HG02642 (cell line): ENCODE measurements at regions not wholly inside any gene's neighbourhood (a gene's known extent, or its start where the extent isn't known, plus 50 kb on each side); places are given as distances from the start of the nearest gene placed in this dataset.
"Not testable (repeated sequence)": the region's sequence is repeated elsewhere in the genome, so short reads cannot be mapped to it uniquely, and the experiment has no call there.

ENCODE experiments used
- ATAC-seq: cut with Tn5 transposase; IDR thresholded peaks from one replicate; pipeline ENCODE4 v1.9.1; 2021; ENCODE audit warnings: mild to moderate bottlenecking; ENCODE audit not compliant: unreplicated experiment, poor library complexity

DNA sequence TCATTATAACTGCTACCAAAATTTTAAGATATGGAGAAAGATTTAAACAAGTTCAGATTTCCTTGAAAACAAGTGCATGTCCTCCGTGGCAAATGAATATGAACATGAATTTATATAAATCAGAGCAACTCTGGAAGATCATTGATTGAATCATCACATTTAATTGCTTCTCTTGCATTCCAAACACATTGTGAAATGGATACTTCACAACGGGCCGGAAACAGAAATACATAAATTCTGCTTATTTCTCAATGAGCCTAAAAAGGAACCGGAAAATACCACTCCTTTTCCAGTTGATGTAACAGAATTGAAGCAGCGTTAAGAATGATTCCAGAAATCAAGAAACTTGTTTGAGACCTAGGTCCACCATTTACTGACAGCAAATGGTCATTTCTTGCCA is 134.6 kb upstream of the BTN3A2 start:
- ATAC-seq, result no peak

DNA sequence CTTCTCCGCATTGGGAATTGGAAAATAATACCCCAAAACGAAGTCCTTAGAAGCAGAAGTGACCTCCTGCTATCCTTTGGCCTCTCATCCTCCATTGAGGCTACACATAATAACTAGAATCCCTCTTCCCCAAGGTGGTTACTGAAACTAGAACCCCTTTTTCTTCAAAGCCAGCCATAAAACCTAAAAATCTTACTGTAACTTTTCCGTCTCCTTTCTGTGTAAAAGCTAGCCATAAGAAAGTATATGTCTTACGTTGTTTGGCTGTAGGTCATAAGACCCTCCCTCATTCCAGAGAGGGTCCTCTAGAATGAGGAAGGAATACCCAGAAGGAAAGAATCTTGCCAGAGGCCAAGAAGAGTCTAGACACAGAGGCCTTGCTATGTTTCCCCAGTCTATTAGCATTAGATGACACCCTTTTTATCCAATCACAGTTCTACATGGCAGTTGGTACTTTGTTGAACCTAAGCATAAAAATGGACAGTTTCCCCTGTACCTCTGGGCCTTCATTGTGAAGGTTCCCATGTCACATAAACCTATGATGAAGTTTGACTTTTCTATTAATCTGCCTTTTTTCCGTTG is 133.9 kb upstream of the BTN3A2 start:
- ATAC-seq, result no peak

DNA sequence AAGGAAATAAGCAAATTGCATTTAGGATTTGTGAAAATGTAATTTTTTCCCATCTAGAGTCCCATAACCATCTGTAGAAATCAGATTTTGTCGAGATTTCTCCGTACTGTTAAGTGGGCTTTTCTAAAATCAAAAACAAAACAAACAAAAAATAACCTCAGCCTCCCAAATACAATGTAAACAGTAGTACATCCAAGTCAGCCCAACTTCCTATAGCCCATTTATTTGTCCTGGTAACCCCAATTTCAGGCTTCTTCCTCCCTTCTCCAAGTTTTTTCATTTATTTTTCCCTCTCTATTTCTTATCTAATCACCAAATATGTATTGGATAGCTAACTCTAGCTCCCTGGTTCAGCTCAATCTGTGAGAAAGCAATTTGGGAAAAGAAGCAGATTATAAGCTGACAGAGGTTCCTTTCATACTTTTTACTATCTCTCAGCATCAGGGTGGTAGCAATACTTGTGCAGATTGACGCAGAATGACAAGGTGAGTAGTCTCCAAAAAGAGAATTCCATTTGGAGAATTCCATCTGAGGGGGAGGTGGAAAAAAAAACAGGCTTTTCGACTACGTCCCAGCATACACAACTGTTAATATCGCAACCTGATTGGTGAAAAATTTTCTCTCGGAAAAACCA is 132.6 kb upstream of the BTN3A2 start:
- no peak for ATAC-seq

DNA sequence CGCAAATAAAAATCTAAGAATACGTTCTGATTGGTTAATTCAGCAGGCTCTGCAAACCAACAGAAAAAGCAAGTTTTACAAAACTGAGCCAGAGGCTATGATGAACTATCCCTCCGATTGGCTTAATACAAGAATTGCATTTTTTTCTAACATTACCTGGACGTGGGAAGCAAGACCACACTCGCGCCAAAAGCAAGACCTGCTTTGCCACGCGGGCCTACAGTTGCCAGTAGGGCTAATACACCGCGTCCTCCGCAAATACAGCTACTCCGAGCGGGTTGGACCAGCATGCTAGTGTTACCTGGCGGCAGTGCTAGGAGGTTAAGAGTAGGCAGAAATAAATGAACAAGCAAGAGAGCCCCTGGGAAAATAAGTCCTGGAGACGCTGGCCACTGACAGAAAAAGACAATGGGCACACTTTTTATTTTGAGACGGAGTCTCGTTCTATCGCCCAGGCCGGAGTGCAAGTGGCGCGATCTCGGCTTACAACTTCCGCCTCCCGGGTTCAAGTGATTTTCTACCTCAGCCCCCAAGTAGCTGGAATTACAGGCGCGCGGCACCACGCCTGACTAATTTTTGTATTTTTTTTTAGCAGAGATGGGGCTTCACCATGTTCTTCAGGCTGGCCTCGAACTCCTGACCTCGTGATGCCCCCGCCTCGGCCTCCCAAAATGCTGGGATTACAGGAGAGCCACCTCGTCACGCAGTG is 131.9 kb upstream of the BTN3A2 start:
- peak; percentile 19 for ATAC-seq

DNA sequence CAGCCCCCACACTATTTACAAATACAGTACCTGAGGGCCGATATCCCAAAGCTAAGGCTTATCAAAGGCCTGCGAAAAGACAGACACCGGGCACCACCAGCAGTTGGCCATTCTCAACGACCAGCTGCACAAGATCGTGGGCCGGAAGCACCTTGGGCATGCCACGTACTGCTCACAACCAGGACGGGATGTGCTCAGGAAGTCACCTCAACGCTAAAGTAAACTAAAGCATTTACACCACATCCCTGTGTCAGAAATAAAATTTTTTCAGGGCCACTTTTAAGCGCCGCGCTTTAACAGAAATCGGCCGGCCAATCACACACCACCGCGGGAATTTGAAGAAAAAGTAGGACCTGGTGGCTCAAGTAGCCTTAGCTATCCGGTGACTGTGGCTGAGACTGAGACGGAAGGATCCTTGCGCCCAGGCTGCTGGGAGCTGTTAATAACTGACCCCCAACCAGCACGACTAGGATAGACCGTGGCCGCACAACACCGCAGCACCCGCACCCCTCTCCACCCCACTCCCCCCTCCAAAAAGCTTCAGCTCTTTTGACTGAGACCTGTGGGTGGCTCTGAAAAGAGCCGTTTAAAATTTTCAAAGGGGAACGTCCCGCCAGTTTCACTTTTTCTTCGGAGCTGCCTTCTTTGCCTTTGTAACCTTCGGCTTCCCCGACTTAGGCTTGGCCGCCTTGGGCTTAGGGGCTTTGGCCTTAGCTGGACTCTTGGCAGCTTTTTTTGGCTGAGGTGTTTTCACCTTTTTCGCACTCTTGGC is 131.2 kb upstream of the BTN3A2 start:
- peak; percentile 45 for ATAC-seq

DNA sequence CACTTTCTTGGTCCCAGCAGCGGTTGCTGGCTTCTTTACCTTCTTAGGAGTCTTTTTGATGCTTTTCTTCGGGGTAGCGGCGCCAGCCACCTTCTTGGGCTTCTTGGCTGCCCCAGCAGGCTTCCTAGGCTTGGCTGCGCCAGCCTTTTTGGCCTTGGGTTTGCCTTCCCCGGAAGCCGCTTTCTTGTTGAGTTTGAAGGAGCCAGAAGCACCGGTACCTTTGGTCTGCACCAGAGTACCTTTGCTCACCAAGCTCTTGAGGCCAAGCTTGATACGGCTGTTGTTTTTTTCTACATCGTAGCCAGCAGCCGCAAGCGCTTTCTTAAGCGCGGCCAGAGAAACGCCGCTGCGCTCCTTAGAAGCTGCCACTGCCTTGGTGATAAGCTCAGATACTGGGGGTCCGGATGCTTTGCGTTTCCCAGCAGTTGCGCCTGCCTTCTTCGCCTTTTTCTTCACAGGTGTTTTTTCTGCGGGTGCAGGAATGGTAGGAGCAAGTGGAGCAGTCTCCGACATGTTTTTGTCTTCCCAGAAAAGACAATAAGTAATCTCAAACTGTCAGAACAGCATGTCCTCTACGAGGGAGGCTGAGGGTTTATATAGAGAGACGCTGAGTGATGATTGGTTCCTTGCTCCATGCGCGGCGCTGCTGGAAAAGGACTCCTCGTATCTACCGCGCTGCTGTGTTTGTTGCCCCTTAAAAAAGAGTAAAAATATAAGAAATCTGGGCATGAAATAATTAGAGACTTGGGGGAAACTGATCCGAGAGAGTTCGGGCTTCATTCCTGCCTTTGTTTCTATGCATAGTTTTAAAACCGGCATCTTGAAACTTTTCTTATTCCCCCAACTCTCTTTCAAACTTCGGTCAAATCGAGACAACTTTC is 130.3 kb upstream of the BTN3A2 start:
- ATAC-seq, result peak; percentile 54

DNA sequence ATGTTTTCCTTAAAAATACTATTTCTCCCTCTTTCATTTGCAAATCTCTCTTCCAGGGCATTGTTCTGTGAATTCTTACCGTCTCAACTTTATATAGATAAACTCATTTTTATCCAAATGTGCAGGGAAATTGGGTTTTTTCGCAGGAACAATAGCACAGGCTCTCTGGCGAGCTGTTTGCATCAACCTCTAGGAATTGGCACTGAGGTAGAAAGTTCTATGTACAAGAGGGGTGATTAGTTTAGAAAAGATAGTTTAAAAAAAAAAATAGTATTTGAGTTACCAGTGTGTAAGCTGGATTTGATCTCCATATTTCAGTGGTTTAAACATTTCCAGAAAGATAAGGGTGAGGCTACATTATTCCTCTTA is 129.7 kb upstream of the BTN3A2 start:
- ATAC-seq, result no peak

DNA sequence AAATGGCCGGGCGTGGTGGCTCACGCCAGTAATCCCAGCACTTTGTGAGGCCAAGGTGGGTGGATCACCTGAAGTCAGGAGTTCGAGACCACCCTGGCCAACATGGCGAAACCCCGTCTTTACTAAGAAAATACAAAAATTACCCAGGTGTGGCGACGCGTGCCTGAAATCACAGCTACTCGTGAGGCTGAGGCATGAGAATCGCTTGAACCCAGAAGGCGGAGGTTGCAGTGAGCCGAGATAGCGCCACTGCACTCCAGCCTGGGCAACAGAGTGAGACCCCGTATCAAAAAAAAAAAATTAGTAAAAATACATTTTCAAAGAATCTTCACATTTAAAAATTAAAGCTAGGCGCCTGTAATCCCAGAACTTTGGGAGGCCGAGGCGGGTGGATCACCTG is 125.6 kb upstream of the BTN3A2 start:
- not testable (repeated sequence) for ATAC-seq

DNA sequence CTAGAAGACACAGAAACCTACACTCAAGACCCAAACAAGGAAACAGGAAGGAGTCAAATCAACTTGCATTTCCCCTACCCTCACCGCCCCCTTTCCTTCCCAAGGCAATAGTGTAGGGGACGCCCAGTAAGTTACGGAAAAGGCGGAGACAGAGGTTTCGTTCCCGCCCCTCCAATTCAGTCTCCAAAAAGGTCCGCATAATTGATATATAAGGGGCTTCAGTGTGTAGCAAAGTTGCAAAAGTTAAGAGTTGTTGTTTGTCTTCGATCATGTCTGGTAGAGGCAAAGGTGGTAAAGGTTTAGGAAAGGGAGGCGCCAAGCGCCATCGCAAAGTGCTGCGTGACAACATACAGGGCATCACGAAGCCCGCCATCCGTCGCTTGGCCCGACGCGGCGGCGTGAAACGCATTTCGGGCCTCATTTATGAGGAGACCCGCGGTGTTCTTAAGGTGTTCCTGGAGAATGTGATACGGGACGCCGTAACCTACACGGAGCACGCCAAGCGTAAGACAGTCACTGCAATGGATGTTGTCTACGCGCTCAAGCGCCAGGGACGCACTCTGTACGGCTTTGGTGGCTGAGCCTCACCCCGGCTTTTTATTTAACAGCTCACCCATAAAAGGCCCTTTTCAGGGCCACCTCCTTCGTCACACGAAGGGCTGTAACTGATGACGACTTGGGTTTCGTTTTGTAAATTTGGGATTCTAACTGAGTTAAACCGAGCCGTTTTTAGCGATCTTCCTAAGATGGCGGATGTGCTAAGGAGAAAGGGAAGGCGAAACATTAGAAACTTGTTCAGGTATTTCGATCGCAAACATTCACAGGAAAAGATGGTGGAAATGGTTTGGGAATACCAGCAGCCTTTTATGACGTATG is 124.6 kb upstream of the BTN3A2 start:
- ATAC-seq, result peak; percentile 66

DNA sequence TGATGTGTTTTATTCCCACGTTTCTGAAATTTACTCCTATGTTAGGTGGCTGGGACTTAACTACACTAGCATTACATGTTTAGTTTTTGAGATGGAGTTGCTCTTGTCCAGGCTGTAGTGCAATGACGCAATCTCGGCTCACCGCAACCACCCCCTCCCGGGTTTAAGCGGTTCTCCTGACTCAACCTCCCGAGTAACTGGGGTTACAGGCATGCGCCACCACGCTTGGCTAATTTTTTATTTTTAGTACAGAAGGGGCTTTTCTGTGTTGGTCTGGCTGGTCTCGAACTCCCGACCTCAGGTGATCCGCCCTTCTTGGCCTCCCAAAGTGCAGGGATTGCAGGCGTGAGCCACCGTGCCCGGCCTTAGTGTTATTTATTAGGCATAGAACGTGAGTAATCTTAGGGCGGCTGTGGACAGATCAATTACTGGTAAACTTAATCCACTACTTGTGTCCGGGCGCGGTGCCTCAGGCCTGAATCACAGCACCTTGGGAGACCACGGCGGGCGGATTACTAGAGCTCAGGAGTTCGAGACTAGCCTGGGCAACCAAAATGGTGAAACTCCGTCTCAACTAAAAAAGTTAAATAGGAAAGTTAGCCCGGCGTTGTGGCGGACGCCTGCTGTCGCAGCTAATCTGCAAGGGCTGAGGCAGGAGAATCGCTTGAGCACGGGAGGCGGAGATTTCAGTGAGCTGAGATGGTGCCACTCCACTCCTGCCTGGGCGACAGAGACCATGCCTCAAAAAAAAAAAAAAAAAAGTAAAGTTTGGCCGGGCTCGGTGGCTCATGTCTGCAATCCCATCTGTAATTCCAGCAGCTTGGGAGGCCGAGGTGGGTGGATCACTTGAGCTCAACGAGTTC is 123.7 kb upstream of the BTN3A2 start:
- peak; percentile 21 for ATAC-seq

DNA sequence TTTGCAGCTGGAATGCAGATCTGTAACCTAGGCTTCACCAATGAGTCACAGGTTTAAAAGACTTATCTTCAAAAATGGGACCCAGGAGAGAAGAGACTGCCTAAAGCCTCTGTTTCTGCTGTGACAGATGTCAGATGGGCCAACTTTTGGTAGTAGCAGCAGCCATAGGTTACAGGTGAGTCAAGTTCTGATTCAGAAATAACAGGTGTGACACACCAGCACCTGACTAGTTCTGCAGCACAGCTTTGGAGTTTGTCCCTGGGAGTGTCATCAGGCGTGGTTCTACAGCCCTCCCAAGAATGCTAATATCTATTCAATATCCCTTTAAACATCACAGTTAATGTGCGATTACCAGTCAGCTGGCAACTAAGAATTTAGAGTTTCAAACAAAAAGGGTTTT is 121.9 kb upstream of the BTN3A2 start:
- no peak for ATAC-seq

DNA sequence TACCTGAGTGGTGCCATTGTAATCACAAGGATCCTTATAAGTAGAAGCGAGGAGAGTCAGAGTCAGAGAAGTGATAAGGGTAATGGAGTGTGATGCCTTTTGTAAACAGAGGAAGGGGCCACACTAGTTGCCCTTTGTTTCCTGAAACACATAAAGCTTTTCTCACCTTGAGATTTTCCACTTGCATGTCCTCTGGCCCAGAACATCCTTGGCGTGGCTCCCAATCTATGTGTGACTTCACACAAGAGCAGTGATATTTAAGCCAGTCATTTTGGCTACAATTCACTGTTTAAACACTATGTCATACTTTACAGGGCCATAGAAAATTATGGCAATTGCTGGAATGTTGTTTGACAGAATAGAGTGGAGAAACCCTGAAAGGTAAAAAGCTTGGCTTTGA is 121.2 kb upstream of the BTN3A2 start:
- no peak for ATAC-seq

DNA sequence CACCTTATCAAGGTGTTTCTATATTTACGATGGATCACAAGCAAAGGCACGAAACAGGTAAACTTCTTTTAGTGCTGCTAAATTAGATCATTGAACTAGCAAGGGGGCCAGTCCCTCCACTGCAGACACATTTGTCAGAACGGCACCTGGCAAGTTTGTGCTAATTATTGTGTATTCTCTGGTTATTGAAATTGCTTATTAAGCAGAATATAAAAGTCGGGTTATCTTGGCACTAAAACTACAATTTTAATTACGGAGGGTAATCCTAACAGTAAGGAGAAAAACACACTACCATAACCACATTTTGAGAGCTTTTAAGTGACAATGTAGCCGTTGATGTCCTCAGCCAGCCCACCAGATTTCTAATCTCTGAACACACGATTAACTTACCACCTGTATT is 118.9 kb upstream of the BTN3A2 start:
- no peak for ATAC-seq

DNA sequence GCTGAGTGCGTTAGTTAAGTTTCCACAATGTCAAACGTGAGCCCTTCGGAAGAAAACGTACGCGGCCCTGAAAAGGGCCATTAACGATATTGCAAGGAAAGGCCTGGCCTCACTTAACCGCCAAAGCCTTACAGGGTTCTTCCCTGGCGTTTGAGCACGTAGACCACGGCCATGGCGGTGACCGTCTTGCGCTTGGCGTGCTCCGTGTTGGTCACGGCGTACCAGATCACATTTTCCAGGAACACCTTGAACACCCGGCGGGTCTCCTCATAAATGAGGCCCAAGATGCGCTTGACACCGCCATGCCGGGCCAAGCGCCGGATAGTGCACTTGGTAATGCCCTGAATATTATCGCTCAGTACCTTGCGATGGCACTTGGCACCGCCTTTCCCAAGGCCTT is 118.4 kb upstream of the BTN3A2 start:
- no peak for ATAC-seq

DNA sequence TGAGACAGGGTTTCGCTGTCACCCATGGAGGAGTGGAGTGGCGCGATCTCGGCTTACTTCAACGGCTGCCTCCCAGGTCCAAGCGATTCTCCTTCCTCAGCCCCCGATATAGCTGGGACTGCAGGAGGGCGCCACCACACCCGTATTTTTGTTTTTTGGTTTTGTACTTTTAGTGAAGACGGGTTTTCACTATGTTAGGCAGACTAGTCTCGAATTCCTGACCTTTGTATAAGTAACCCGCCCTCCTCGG is 115.4 kb upstream of the BTN3A2 start:
- ATAC-seq, result peak; percentile 32

DNA sequence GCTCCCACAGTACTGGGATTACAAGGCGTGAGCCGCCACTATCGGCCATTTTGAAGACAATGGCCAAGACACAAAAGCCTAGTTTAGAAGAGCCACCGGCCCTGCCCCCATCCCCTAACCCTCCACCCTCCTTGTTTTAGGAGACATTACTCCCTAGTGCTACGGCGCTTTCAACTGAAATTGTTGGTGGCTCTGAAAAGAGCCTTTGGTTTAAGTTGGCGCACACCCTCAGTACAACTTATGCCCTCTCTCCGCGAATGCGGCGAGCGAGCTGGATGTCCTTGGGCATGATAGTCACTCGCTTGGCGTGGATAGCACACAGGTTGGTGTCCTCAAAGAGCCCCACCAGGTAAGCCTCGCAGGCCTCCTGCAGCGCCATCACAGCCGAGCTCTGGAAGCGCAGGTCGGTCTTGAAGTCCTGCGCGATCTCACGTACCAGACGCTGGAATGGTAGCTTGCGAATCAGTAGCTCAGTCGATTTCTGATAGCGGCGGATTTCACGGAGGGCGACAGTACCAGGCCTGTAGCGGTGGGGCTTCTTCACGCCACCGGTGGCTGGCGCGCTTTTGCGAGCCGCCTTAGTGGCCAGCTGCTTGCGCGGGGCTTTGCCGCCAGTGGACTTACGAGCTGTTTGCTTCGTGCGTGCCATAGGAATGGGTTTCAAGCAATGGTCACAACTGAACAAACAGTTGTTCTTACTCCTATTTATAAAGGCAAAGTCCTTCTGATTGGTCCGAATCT is 114.9 kb upstream of the BTN3A2 start:
- peak; percentile 50 for ATAC-seq

DNA sequence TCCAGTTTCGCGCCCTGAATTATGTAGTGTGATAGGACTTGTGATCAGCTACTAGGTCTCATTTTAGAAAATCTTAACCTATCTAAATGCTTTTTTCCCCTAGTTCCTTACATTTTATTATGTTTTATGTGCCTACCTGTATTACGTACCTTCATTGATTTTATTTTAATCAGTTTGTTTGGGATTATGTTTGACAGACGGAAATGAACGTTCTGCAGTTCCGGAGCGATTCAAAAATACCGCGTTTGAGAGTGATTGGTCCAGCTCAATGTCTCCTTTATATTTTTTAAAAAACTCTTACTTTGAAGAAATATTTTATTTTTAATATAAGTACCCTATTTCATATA is 114.3 kb upstream of the BTN3A2 start:
- ATAC-seq, result no peak
